Fibroblast of villous mesenchyme (primary cell): ENCODE measurements at regions not wholly inside any gene's neighbourhood (a gene's known extent, or its start where the extent isn't known, plus 50 kb on each side); places are given as distances from the start of the nearest gene placed in this dataset.

Experiments
- DNase-seq: peaks from one replicate; pipeline ENCODE4 v3.0.0-alpha.2; 2010; ENCODE audit warnings: low read depth
- H3K4me3 ChIP-seq: 2 replicates; pipeline ENCODE4 v1.5.1; 2011; ENCODE audit warnings: low read depth, mild to moderate bottlenecking, low read length
- TF ChIP-seq, protein P1 (sequence below): IDR thresholded peaks from 2 replicates; pipeline ENCODE4 v1.5.1; 2012; ENCODE audit warnings: low read depth, mild to moderate bottlenecking, low read length; ENCODE audit not compliant: insufficient read depth

DNA sequence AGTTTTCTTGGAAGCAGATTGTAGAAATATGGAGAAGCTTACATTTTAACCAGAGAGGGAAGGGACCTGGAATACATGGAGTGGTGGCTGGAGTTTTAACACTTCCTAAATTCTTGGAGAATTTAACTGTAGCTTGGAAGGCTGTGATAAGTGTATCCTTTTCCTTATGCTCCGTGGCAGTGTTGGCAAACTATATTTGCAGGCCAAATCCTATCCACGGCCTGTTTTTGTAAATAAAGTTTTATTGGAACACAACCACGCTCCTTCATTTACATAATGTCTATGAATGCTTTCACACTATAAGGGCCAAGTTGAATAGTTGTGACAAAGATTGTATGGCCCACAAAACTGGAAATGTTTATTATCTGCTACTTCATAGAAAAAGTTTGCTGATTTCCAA, 110.6 kb upstream of the MIR17HG start:
- TF ChIP-seq, protein P1, sequence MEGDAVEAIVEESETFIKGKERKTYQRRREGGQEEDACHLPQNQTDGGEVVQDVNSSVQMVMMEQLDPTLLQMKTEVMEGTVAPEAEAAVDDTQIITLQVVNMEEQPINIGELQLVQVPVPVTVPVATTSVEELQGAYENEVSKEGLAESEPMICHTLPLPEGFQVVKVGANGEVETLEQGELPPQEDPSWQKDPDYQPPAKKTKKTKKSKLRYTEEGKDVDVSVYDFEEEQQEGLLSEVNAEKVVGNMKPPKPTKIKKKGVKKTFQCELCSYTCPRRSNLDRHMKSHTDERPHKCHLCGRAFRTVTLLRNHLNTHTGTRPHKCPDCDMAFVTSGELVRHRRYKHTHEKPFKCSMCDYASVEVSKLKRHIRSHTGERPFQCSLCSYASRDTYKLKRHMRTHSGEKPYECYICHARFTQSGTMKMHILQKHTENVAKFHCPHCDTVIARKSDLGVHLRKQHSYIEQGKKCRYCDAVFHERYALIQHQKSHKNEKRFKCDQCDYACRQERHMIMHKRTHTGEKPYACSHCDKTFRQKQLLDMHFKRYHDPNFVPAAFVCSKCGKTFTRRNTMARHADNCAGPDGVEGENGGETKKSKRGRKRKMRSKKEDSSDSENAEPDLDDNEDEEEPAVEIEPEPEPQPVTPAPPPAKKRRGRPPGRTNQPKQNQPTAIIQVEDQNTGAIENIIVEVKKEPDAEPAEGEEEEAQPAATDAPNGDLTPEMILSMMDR = no peak
- DNase-seq = no peak
- H3K4me3 ChIP-seq = no peak overlapping the region

DNA sequence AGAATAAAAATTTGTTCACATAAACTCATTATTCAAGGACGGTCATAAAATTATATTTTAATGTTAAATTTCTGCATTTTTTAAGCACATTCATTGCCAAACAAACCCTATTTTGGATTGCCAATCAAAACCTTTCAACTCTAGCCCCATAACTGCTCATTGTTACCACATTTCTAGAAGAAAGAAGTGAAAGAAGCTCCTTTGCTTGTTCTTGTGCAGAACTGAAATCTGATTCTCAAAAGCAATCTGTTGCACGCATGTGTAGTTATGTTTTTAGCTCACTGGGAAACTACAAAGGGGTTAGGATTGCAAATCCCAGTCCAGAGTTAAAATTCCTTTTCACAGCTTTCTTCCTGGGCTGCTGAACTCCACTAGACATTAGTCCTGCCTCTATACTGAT, 109.5 kb upstream of the MIR17HG start:
- TF ChIP-seq, protein P1 = no peak
- no peak for DNase-seq
- no peak overlapping the region for H3K4me3 ChIP-seq

DNA sequence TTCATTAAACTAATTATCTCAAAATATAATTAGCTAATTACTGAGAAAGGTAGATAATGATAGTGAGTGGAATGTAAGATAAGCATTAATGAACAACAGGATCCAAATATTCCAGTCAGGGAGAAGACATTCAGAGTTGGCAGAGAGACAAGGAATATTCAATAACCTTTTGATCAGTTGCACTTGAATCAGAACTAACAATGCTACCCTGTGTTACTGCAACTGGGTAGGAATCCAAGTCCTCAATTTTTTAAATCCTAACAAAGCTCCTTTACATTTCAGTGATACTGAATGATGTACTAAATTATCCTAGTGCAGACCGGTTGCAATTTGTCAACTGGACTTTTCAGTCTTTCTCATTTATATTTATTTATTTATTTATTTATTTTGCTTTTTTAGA, 107.1 kb upstream of the MIR17HG start:
- TF ChIP-seq, protein P1 = no peak
- H3K4me3 ChIP-seq = no peak overlapping the region

DNA sequence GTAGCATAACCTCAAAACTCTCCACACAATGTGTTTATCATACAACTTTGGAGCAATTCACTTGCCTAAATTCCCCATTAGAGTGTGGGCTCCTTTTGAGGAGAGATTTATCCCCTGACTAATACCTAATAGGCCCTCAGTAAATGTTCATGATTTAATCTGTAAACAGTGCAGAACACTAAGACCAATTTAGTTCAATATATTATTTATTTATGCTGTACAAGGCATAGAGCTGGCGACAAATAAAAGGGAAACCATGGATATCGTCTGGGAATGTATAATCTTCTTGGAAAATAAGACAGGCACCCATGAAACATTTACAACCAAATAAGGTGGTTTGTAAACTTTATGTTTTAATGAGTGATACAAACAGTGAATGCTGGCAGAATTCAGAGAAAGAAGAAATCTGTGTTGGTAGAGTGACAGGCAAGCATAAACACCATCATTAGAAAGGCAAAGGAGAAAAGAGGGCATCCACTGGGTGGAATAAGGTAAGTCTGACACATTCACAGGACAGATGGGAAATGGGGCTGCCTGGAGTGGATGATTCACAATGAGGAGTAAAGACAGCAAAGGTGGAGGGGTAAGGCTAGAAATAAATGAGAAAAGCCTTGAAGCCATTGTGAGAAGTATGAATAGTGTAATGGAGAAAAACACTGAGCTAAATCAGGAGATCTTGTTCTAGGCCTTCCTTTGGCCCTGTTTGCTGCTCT, 106.1 kb upstream of the MIR17HG start:
- H3K4me3 ChIP-seq = no peak overlapping the region
- no peak for DNase-seq
- TF ChIP-seq, protein P1 = no peak

More for the DNA sequence above, 107.1 kb upstream of the MIR17HG start:
- DNase-seq = no peak

DNA sequence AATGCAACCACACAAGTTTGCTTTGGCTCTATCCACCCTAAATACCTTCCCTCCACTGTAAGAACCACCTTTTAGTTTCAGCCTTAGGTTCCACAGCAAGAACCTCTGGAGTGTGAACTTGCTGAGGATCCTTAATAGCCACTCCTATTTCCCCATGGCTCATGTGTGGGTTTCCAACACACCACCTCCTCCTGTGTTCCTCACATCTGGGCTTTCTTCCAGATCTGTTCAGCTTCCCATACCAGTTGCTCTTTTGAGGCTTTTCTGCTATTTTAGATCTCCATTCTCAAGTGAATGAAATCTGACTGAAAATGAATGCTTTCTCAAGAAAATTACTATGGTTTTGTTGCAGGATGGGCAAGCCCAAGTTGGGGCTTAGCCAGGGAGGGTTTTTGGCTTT, 104.8 kb upstream of the MIR17HG start:
- no peak for DNase-seq
- TF ChIP-seq, protein P1 = no peak
- no peak overlapping the region for H3K4me3 ChIP-seq

DNA sequence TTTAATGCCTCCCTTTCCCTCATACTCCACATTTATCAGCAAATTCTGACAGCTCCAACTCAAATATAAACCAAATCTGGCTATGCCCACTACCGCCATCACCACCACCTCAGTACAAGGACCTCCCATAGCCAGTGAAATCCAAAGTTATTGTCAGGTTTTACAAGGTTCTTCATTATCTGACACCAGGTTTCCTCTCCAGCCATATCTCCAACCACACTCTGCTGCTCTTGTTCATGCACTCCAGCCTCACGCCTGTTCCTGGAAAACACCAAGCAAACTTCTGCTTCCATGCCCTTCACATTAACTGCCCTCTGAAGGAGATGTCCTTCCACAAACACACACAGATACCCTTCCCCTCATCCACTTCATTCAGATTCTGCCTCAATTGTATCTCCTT, 102.2 kb upstream of the MIR17HG start:
- TF ChIP-seq, protein P1 = no peak
- no peak overlapping the region for H3K4me3 ChIP-seq
- DNase-seq = no peak

DNA sequence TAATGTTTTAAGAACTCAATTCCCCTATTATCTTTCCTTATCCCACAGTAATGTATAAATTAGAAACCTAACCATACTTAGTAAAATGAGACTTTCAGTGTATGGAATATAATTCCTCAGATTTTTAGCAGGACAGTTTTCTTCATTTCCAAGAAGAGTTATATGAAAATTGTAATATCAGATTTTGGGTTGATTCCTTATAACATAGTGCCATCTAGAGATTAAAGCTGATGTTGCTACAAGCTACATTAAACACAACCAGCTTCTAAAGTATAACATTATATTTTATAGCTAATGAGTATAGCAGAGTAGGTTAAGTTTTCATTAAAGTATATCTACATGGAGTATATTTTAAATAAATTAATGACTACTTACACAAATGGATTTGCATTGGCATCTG, 99.7 kb upstream of the MIR17HG start:
- TF ChIP-seq, protein P1 = no peak
- DNase-seq = no peak
- H3K4me3 ChIP-seq = no peak overlapping the region
